ENCODE measurements at regions not wholly inside any gene's neighbourhood (a gene's known extent, or its start where the extent isn't known, plus 50 kb on each side); places are given as distances from the start of the nearest gene placed in this dataset.

GRCh38 chr4:97396605-97397004 is 746.7 kb downstream of the STPG2 start:
- ChIA-PET POLR2A (no interaction called here), CTCF (no interaction called here)
- TF ChIP-seq CTCF (IDR thresholded peaks at IDR 0.05) (no peak), EZH2 (IDR thresholded peaks at IDR 0.05; ENCODE audit: borderline replicate concordance, insufficient read depth, low read depth, low read length, poor library complexity, severe bottlenecking) (no peak)
- Mint-ChIP-seq H3K9me3 (ENCODE audit: insufficient read depth) (peaks cover 15% of the 10 kb centered on the region), H3K4me1 (no peaks in the 10 kb centered on the region), H3K4me3 (no peak overlapping the region), H3K27me3 (no peaks in the 10 kb centered on the region), H3K27ac (no peak overlapping the region)
- DNase-seq (no peak), ATAC-seq (ENCODE audit: low read depth) (no peak)
- Histone ChIP-seq H3K4me3 (ENCODE audit: control extremely low read depth in 1 of 5, extremely low read depth in 1 of 5, insufficient read depth in 1 of 5, low read depth in 2 of 5, low read length in 4 of 5) (no peak overlapping the region), H3K4me1 (ENCODE audit: control insufficient read depth in 2 of 2, insufficient read depth in 2 of 2, low read length in 2 of 2) (no peaks in the 10 kb centered on the region), H3K27me3 (replicated peaks in 1 of 4; ENCODE audit: control extremely low read depth in 1 of 4, control insufficient read depth in 3 of 4, insufficient read depth in 4 of 4, low read length in 3 of 4) (no peaks in the 10 kb centered on the region), H3K4me2 (replicated peaks; ENCODE audit: low read depth, low read length, poor library complexity, severe bottlenecking) (no peak overlapping the region), H3K79me2 (ENCODE audit: control insufficient read depth, insufficient read depth, low read length) (no peaks in the 10 kb centered on the region), H2AFZ (ENCODE audit: insufficient read depth, low read depth, low read length, poor library complexity, severe bottlenecking) (no peak overlapping the region), H3K9ac (ENCODE audit: low read length) (no peak overlapping the region), H3K9me3 (ENCODE audit: control extremely low read depth in 1 of 3, control insufficient read depth in 2 of 3, insufficient read depth in 1 of 3, low read length in 2 of 3) (peaks cover 0 to 4% (median 3%) of the 10 kb centered on the region in 3 donors), H3K36me3 (replicated peaks in 1 of 2; ENCODE audit: control extremely low read depth in 1 of 2, control insufficient read depth in 1 of 2, extremely low read depth in 1 of 2, insufficient read depth in 2 of 2, low read length in 1 of 2) (no peaks in the 10 kb centered on the region), H4K20me1 (ENCODE audit: control insufficient read depth, insufficient read depth, low read length, poor library complexity, severe bottlenecking) (no peaks in the 10 kb centered on the region), H3K27ac (ENCODE audit: low read length in 2 of 2) (no peak overlapping the region)
- 67% methylated on average over 1 of the region's 1 CpG for WGBS (ENCODE audit: insufficient coverage)
- intact Hi-C loops (cut with micrococcal nuclease) = no loop called here

- no peaks in the 10 kb centered on the region for H3K36me3 ChIP-seq (replicated peaks in 1 of 2; ENCODE audit: control extremely low read depth in 1 of 2, control insufficient read depth in 1 of 2, extremely low read depth in 1 of 2, insufficient read depth in 2 of 2, low read length in 1 of 2)
- intact Hi-C loops (cut with micrococcal nuclease) = no loop called here
- H3K4me3 Mint-ChIP-seq = no peak overlapping the region
- H3K9me3 ChIP-seq (ENCODE audit: control extremely low read depth in 1 of 3, control insufficient read depth in 2 of 3, insufficient read depth in 1 of 3, low read length in 2 of 3) = peaks cover 0 to 12% (median 0%) of the 10 kb centered on the region in 3 donors
- no peak overlapping the region for H2AFZ ChIP-seq (ENCODE audit: insufficient read depth, low read depth, low read length, poor library complexity, severe bottlenecking)
- ATAC-seq (ENCODE audit: low read depth) (no peak), DNase-seq (no peak)
- no peaks in the 10 kb centered on the region for H3K4me1 Mint-ChIP-seq
- H3K27me3 Mint-ChIP-seq = no peaks in the 10 kb centered on the region
- no peak overlapping the region for H3K27ac Mint-ChIP-seq
- no peak overlapping the region for H3K4me3 ChIP-seq (ENCODE audit: control extremely low read depth in 1 of 5, extremely low read depth in 1 of 5, insufficient read depth in 1 of 5, low read depth in 2 of 5, low read length in 4 of 5)
- peaks cover 14% of the 10 kb centered on the region for H3K9me3 Mint-ChIP-seq (ENCODE audit: insufficient read depth)
- TF ChIP-seq CTCF (IDR thresholded peaks at IDR 0.05) = no peak
- no peak for TF ChIP-seq EZH2 (IDR thresholded peaks at IDR 0.05; ENCODE audit: borderline replicate concordance, insufficient read depth, low read depth, low read length, poor library complexity, severe bottlenecking)
- H3K4me2 ChIP-seq (replicated peaks; ENCODE audit: low read depth, low read length, poor library complexity, severe bottlenecking) = no peak overlapping the region
- H3K9ac ChIP-seq (ENCODE audit: low read length) = no peak overlapping the region
- WGBS (ENCODE audit: insufficient coverage) = 92% methylated on average over 2 of the region's 5 CpGs
- POLR2A ChIA-PET = no interaction called here
- no peaks in the 10 kb centered on the region for H3K79me2 ChIP-seq (ENCODE audit: control insufficient read depth, insufficient read depth, low read length)
- no peaks in the 10 kb centered on the region for H4K20me1 ChIP-seq (ENCODE audit: control insufficient read depth, insufficient read depth, low read length, poor library complexity, severe bottlenecking)
- no peaks in the 10 kb centered on the region for H3K27me3 ChIP-seq (replicated peaks in 1 of 4; ENCODE audit: control extremely low read depth in 1 of 4, control insufficient read depth in 3 of 4, insufficient read depth in 4 of 4, low read length in 3 of 4)
- H3K27ac ChIP-seq (ENCODE audit: low read length in 2 of 2) = no peak overlapping the region
- CTCF ChIA-PET = no interaction called here
- H3K4me1 ChIP-seq (ENCODE audit: control insufficient read depth in 2 of 2, insufficient read depth in 2 of 2, low read length in 2 of 2) = no peaks in the 10 kb centered on the region
Observed at GRCh38 chr4:97404876-97405523, 738.3 kb downstream of the STPG2 start.
